ENCODE measurements at regions not wholly inside any gene's neighbourhood (a gene's known extent, or its start where the extent isn't known, plus 50 kb on each side); places are given as distances from the start of the nearest gene placed in this dataset.

GRCh38 chr1:201692555-201693394 is 136.2 kb upstream of the IPO9 start:
- TF ChIP-seq, protein P1, sequence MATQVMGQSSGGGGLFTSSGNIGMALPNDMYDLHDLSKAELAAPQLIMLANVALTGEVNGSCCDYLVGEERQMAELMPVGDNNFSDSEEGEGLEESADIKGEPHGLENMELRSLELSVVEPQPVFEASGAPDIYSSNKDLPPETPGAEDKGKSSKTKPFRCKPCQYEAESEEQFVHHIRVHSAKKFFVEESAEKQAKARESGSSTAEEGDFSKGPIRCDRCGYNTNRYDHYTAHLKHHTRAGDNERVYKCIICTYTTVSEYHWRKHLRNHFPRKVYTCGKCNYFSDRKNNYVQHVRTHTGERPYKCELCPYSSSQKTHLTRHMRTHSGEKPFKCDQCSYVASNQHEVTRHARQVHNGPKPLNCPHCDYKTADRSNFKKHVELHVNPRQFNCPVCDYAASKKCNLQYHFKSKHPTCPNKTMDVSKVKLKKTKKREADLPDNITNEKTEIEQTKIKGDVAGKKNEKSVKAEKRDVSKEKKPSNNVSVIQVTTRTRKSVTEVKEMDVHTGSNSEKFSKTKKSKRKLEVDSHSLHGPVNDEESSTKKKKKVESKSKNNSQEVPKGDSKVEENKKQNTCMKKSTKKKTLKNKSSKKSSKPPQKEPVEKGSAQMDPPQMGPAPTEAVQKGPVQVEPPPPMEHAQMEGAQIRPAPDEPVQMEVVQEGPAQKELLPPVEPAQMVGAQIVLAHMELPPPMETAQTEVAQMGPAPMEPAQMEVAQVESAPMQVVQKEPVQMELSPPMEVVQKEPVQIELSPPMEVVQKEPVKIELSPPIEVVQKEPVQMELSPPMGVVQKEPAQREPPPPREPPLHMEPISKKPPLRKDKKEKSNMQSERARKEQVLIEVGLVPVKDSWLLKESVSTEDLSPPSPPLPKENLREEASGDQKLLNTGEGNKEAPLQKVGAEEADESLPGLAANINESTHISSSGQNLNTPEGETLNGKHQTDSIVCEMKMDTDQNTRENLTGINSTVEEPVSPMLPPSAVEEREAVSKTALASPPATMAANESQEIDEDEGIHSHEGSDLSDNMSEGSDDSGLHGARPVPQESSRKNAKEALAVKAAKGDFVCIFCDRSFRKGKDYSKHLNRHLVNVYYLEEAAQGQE (IDR thresholded peaks at IDR 0.05) = no peak
- TF ChIP-seq, protein P2, sequence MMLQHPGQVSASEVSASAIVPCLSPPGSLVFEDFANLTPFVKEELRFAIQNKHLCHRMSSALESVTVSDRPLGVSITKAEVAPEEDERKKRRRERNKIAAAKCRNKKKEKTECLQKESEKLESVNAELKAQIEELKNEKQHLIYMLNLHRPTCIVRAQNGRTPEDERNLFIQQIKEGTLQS (IDR thresholded peaks at IDR 0.05) = no peak
- TF ChIP-seq, protein P3, sequence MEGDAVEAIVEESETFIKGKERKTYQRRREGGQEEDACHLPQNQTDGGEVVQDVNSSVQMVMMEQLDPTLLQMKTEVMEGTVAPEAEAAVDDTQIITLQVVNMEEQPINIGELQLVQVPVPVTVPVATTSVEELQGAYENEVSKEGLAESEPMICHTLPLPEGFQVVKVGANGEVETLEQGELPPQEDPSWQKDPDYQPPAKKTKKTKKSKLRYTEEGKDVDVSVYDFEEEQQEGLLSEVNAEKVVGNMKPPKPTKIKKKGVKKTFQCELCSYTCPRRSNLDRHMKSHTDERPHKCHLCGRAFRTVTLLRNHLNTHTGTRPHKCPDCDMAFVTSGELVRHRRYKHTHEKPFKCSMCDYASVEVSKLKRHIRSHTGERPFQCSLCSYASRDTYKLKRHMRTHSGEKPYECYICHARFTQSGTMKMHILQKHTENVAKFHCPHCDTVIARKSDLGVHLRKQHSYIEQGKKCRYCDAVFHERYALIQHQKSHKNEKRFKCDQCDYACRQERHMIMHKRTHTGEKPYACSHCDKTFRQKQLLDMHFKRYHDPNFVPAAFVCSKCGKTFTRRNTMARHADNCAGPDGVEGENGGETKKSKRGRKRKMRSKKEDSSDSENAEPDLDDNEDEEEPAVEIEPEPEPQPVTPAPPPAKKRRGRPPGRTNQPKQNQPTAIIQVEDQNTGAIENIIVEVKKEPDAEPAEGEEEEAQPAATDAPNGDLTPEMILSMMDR (IDR thresholded peaks at IDR 0.05; ENCODE audit: low read depth, low read length, missing input control) = no peak
- TF ChIP-seq YY1 (IDR thresholded peaks at IDR 0.05) (no peak), MAX (IDR thresholded peaks at IDR 0.05) (no peak), RAD21 (IDR thresholded peaks at IDR 0.05) (no peak), ZBTB33 (IDR thresholded peaks at IDR 0.05) (no peak), SP1 (IDR thresholded peaks at IDR 0.05) (no peak), TAF1 (conservative IDR thresholded peaks at IDR 0.05) (no peak)

Measured in liver (tissue), 3 donors.